GM23338 (cell line): ENCODE measurements at regions not wholly inside any gene's neighbourhood (a gene's known extent, or its start where the extent isn't known, plus 50 kb on each side); places are given as distances from the start of the nearest gene placed in this dataset.

Source experiments
- CREB1 ChIP-seq: fragments of 250-450 bp; sonication (Bioruptor Pico); IDR thresholded peaks from 2 replicates; pipeline ENCODE4 v1.5.0; 2020; ENCODE audit warnings: low read depth, mild to moderate bottlenecking, moderate library complexity
- EZH2 ChIP-seq: fragments of 200-600 bp; sonication (generic); IDR thresholded peaks from one replicate; pipeline ENCODE4 v1.8.0; 2017; ENCODE audit warnings: antibody characterized with exemption, mild to moderate bottlenecking, low read depth; ENCODE audit not compliant: unreplicated experiment
- EZH2phosphoT487 ChIP-seq: fragments of 200-600 bp; sonication (generic); IDR thresholded peaks from one replicate; pipeline ENCODE4 v1.8.1; 2018; ENCODE audit warnings: antibody characterized with exemption; ENCODE audit not compliant: unreplicated experiment
- JUNB ChIP-seq: IDR thresholded peaks from one replicate; pipeline ENCODE4 v1.6.1; 2016; ENCODE audit warnings: antibody characterized with exemption; ENCODE audit not compliant: unreplicated experiment
- NANOG ChIP-seq: IDR thresholded peaks from 2 replicates; pipeline ENCODE4 v1.6.1; 2016; ENCODE audit warnings: antibody characterized with exemption, borderline replicate concordance
- POLR2AphosphoS5 ChIP-seq: IDR thresholded peaks from 2 replicates; pipeline ENCODE4 v1.6.1; 2016; ENCODE audit warnings: antibody characterized with exemption, low read depth
- STAT1 ChIP-seq: IDR thresholded peaks from one replicate; pipeline ENCODE4 v1.6.1; 2016; ENCODE audit warnings: antibody characterized with exemption; ENCODE audit not compliant: unreplicated experiment
- ZNF331 ChIP-seq: fragments of 250-450 bp; sonication (Bioruptor Pico); IDR thresholded peaks from 2 replicates; pipeline ENCODE4 v1.5.0; 2020; ENCODE audit warnings: low read depth, mild to moderate bottlenecking, moderate library complexity
- TF ChIP-seq, protein P1 (sequence below), 2 experiments: fragments of 200-600 bp in 1 of 2; sonication (generic) in 1 of 2; conservative IDR thresholded peaks; 2 replicates each; pipeline versions ENCODE4 v1.5.1 to v1.6.1; 2016 to 2017; ENCODE audit warnings: antibody characterized with exemption in 2 of 2, low read depth in 2 of 2, mild to moderate bottlenecking in 2 of 2, moderate library complexity in 1 of 2
- TF ChIP-seq, protein P2 (sequence below): IDR thresholded peaks from one replicate; pipeline ENCODE4 v1.6.1; 2018; ENCODE audit warnings: antibody characterized with exemption; ENCODE audit not compliant: unreplicated experiment
- TF ChIP-seq, protein P3 (sequence below): IDR thresholded peaks from 2 replicates; pipeline ENCODE4 v1.6.1; 2016; ENCODE audit warnings: antibody characterized with exemption

DNA sequence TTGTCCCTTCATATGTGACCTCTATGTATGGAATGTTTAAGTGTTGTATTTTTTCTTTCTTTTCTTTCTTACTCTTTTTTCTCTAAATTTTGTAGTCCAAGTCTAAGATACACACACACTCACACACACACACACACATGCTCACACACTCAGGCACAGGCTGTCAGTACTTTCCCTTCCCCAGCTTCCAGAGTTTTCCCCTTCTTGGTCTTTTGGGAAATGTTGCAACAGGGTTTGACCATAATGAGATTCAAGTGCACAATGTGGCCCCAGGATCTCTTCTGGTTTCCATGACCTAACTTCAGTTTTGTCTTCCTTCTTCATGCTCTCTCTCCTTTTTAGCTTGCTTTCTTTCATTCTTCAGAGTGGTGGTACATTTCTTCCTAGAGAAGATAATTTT lies 289.8 kb upstream of the FOXF1 start:
- TF ChIP-seq, protein P1, sequence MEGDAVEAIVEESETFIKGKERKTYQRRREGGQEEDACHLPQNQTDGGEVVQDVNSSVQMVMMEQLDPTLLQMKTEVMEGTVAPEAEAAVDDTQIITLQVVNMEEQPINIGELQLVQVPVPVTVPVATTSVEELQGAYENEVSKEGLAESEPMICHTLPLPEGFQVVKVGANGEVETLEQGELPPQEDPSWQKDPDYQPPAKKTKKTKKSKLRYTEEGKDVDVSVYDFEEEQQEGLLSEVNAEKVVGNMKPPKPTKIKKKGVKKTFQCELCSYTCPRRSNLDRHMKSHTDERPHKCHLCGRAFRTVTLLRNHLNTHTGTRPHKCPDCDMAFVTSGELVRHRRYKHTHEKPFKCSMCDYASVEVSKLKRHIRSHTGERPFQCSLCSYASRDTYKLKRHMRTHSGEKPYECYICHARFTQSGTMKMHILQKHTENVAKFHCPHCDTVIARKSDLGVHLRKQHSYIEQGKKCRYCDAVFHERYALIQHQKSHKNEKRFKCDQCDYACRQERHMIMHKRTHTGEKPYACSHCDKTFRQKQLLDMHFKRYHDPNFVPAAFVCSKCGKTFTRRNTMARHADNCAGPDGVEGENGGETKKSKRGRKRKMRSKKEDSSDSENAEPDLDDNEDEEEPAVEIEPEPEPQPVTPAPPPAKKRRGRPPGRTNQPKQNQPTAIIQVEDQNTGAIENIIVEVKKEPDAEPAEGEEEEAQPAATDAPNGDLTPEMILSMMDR (conservative IDR thresholded peaks at IDR 0.05; ENCODE audit: low read depth in 2 of 2) = no peak
- no peak for TF ChIP-seq POLR2AphosphoS5
- TF ChIP-seq EZH2phosphoT487 = no peak
- TF ChIP-seq, protein P2, sequence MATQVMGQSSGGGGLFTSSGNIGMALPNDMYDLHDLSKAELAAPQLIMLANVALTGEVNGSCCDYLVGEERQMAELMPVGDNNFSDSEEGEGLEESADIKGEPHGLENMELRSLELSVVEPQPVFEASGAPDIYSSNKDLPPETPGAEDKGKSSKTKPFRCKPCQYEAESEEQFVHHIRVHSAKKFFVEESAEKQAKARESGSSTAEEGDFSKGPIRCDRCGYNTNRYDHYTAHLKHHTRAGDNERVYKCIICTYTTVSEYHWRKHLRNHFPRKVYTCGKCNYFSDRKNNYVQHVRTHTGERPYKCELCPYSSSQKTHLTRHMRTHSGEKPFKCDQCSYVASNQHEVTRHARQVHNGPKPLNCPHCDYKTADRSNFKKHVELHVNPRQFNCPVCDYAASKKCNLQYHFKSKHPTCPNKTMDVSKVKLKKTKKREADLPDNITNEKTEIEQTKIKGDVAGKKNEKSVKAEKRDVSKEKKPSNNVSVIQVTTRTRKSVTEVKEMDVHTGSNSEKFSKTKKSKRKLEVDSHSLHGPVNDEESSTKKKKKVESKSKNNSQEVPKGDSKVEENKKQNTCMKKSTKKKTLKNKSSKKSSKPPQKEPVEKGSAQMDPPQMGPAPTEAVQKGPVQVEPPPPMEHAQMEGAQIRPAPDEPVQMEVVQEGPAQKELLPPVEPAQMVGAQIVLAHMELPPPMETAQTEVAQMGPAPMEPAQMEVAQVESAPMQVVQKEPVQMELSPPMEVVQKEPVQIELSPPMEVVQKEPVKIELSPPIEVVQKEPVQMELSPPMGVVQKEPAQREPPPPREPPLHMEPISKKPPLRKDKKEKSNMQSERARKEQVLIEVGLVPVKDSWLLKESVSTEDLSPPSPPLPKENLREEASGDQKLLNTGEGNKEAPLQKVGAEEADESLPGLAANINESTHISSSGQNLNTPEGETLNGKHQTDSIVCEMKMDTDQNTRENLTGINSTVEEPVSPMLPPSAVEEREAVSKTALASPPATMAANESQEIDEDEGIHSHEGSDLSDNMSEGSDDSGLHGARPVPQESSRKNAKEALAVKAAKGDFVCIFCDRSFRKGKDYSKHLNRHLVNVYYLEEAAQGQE = no peak
- no peak for TF ChIP-seq STAT1
- TF ChIP-seq JUNB = no peak
- no peak for TF ChIP-seq EZH2
- no peak for TF ChIP-seq NANOG
- TF ChIP-seq, protein P3, sequence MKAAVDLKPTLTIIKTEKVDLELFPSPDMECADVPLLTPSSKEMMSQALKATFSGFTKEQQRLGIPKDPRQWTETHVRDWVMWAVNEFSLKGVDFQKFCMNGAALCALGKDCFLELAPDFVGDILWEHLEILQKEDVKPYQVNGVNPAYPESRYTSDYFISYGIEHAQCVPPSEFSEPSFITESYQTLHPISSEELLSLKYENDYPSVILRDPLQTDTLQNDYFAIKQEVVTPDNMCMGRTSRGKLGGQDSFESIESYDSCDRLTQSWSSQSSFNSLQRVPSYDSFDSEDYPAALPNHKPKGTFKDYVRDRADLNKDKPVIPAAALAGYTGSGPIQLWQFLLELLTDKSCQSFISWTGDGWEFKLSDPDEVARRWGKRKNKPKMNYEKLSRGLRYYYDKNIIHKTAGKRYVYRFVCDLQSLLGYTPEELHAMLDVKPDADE = no peak
- no peak for TF ChIP-seq CREB1 (CRISPR knock-in tag)
- TF ChIP-seq ZNF331 (CRISPR knock-in tag) = no peak
